Neural progenitor cell (in vitro differentiated cells): ENCODE measurements at regions not wholly inside any gene's neighbourhood (a gene's known extent, or its start where the extent isn't known, plus 50 kb on each side); places are given as distances from the start of the nearest gene placed in this dataset.

ENCODE experiments used
- EZH2 ChIP-seq: fragments of 200-600 bp; sonication (generic); IDR thresholded peaks from 2 replicates; pipeline ENCODE4 v1.6.1; 2017; ENCODE audit warnings: antibody characterized with exemption, mild to moderate bottlenecking, moderate library complexity
- EZH2phosphoT487 ChIP-seq: fragments of 200-600 bp; sonication (generic); IDR thresholded peaks from 2 replicates; pipeline ENCODE4 v1.6.1; 2017; ENCODE audit warnings: antibody characterized with exemption
- TF ChIP-seq, protein P1 (sequence below): fragments of 200-600 bp; sonication (generic); IDR thresholded peaks from 2 replicates; pipeline ENCODE4 v1.5.1; 2017; ENCODE audit warnings: antibody characterized with exemption, mild to moderate bottlenecking

GRCh38 chr4:62279689-62280088, 1079.6 kb downstream of the ADGRL3 start:
- TF ChIP-seq, protein P1, sequence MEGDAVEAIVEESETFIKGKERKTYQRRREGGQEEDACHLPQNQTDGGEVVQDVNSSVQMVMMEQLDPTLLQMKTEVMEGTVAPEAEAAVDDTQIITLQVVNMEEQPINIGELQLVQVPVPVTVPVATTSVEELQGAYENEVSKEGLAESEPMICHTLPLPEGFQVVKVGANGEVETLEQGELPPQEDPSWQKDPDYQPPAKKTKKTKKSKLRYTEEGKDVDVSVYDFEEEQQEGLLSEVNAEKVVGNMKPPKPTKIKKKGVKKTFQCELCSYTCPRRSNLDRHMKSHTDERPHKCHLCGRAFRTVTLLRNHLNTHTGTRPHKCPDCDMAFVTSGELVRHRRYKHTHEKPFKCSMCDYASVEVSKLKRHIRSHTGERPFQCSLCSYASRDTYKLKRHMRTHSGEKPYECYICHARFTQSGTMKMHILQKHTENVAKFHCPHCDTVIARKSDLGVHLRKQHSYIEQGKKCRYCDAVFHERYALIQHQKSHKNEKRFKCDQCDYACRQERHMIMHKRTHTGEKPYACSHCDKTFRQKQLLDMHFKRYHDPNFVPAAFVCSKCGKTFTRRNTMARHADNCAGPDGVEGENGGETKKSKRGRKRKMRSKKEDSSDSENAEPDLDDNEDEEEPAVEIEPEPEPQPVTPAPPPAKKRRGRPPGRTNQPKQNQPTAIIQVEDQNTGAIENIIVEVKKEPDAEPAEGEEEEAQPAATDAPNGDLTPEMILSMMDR: no peak
- TF ChIP-seq EZH2phosphoT487 (no peak), EZH2 (no peak)
